H9 (cell line): ENCODE measurements at regions not wholly inside any gene's neighbourhood (a gene's known extent, or its start where the extent isn't known, plus 50 kb on each side); places are given as distances from the start of the nearest gene placed in this dataset.
A peak's percentile ranks its signal among the peaks of the same experiment; 100 is the strongest.

ENCODE experiments used
- DNase-seq: peaks from one replicate; pipeline ENCODE4 v3.0.0-alpha.2; 2017
- H2AFZ ChIP-seq: one replicate; pipeline ENCODE4 v1.6.1; 2013; ENCODE audit warnings: mild to moderate bottlenecking, low read length, control low read depth, moderate library complexity
- H2AK5ac ChIP-seq: 2 replicates; pipeline ENCODE4 v1.6.1; 2013; ENCODE audit warnings: low read length, control low read depth, mixed read lengths; ENCODE audit not compliant: insufficient read length
- H2BK120ac ChIP-seq: one replicate; pipeline ENCODE4 v1.6.1; 2013; ENCODE audit warnings: low read depth, mild to moderate bottlenecking, low read length, control low read depth, inconsistent platforms; ENCODE audit not compliant: poor library complexity, severe bottlenecking
- H2BK12ac ChIP-seq: 2 replicates; pipeline ENCODE4 v1.6.1; 2013; ENCODE audit warnings: low read length, control low read depth, mixed read lengths, low read depth; ENCODE audit not compliant: insufficient read length
- H2BK15ac ChIP-seq: 2 replicates; pipeline ENCODE4 v1.6.1; 2013; ENCODE audit warnings: low read depth, low read length, control low read depth
- H2BK20ac ChIP-seq: one replicate; pipeline ENCODE4 v1.6.1; 2013; ENCODE audit warnings: low read depth, mild to moderate bottlenecking, low read length, control low read depth, inconsistent platforms; ENCODE audit not compliant: poor library complexity, severe bottlenecking
- H2BK5ac ChIP-seq: 2 replicates; pipeline ENCODE4 v1.6.1; 2013; ENCODE audit warnings: low read length, control low read depth, mixed read lengths; ENCODE audit not compliant: insufficient read length
- H3K14ac ChIP-seq: 2 replicates; pipeline ENCODE4 v1.6.1; 2013; ENCODE audit warnings: low read length, control low read depth; ENCODE audit not compliant: insufficient read depth
- H3K18ac ChIP-seq: 2 replicates; pipeline ENCODE4 v1.6.1; 2013; ENCODE audit warnings: low read depth, mild to moderate bottlenecking, mixed read lengths, low read length, control low read depth; ENCODE audit not compliant: insufficient read length
- H3K23ac ChIP-seq: 2 replicates; pipeline ENCODE4 v1.6.1; 2013; ENCODE audit warnings: low read length, control low read depth, mixed read lengths, low read depth; ENCODE audit not compliant: insufficient read length
- H3K23me2 ChIP-seq: 2 replicates; pipeline ENCODE4 v1.6.1; 2013; ENCODE audit warnings: low read depth, mild to moderate bottlenecking, mixed read lengths, low read length, control low read depth; ENCODE audit not compliant: insufficient read length, poor library complexity, severe bottlenecking
- H3K27ac ChIP-seq: 2 replicates; pipeline ENCODE4 v1.5.1; 2013; ENCODE audit warnings: low read length, control low read depth, mixed read lengths, low read depth; ENCODE audit not compliant: insufficient read length
- H3K27me3 ChIP-seq: 2 replicates; pipeline ENCODE4 v1.6.1; 2013; ENCODE audit warnings: low read length, control low read depth, inconsistent platforms; ENCODE audit not compliant: insufficient read depth
- H3K4ac ChIP-seq: 2 replicates; pipeline ENCODE4 v1.6.1; 2013; ENCODE audit warnings: low read depth, mild to moderate bottlenecking, control low read depth, inconsistent platforms, low read length, moderate library complexity
- H3K4me1 ChIP-seq: 2 replicates; pipeline ENCODE4 v1.6.1; 2013; ENCODE audit warnings: low read length, control low read depth, inconsistent platforms; ENCODE audit not compliant: insufficient read depth
- H3K4me2 ChIP-seq: 2 replicates; pipeline ENCODE4 v1.6.1; 2013; ENCODE audit warnings: low read length, control low read depth, mixed read lengths; ENCODE audit not compliant: insufficient read length, insufficient read depth
- H3K56ac ChIP-seq: 2 replicates; pipeline ENCODE4 v1.6.1; 2013; ENCODE audit warnings: low read depth, mild to moderate bottlenecking, mixed read lengths, low read length, control low read depth; ENCODE audit not compliant: insufficient read length
- H3K79me1 ChIP-seq: 2 replicates; pipeline ENCODE4 v1.6.1; 2013; ENCODE audit warnings: low read depth, mild to moderate bottlenecking, moderate library complexity, low read length, control low read depth, inconsistent platforms; ENCODE audit not compliant: insufficient read depth, poor library complexity, severe bottlenecking
- H3K79me2 ChIP-seq: 2 replicates; pipeline ENCODE4 v1.6.1; 2013; ENCODE audit warnings: low read length, control low read depth, inconsistent platforms; ENCODE audit not compliant: insufficient read depth
- H3K9ac ChIP-seq: 2 replicates; pipeline ENCODE4 v1.6.1; 2013; ENCODE audit warnings: low read length, control low read depth, mixed read lengths; ENCODE audit not compliant: insufficient read length; ENCODE audit errors: extremely low read depth
- H3K9me3 ChIP-seq: one replicate; pipeline ENCODE4 v1.6.1; 2013; ENCODE audit warnings: low read depth, low read length, inconsistent platforms; ENCODE audit not compliant: control insufficient read depth
- H3T11ph ChIP-seq: one replicate; pipeline ENCODE4 v1.6.1; 2013; ENCODE audit warnings: mild to moderate bottlenecking, low read length, control low read depth, inconsistent platforms
- H4K20me1 ChIP-seq: one replicate; pipeline ENCODE4 v1.6.1; 2013; ENCODE audit not compliant: control insufficient read depth, insufficient read length, insufficient read depth
- H4K5ac ChIP-seq: 2 replicates; pipeline ENCODE4 v1.6.1; 2013; ENCODE audit warnings: low read depth, mild to moderate bottlenecking, mixed read lengths, low read length, control low read depth; ENCODE audit not compliant: insufficient read length
- H4K8ac ChIP-seq: replicated peaks from 2 replicates; pipeline ENCODE4 v1.6.1; 2013; ENCODE audit warnings: low read length, control low read depth, mixed read lengths, low read depth; ENCODE audit not compliant: insufficient read length
- H4K91ac ChIP-seq: 2 replicates; pipeline ENCODE4 v1.6.1; 2013; ENCODE audit warnings: low read depth, mild to moderate bottlenecking, moderate library complexity, mixed read lengths, low read length, control low read depth; ENCODE audit not compliant: insufficient read length
- H3K27ac Mint-ChIP-seq, 3 experiments: 2 replicates in 2 of 3; 3 replicates in 1 of 3; pipeline ENCODE4 v1.8.0; 2020 to 2021; ENCODE audit warnings: mixed read lengths in 3 of 3, mild to moderate bottlenecking in 1 of 3, moderate library complexity in 1 of 3
- H3K27me3 Mint-ChIP-seq: 2 replicates; pipeline ENCODE4 v1.8.0; 2021; ENCODE audit warnings: low read depth, mild to moderate bottlenecking, moderate library complexity, mixed read lengths
- H3K36me3 Mint-ChIP-seq, 3 experiments: 2 replicates in 2 of 3; 3 replicates in 1 of 3; pipeline ENCODE4 v1.8.0; 2020 to 2021; ENCODE audit warnings: low read depth in 3 of 3, mixed read lengths in 3 of 3; ENCODE audit not compliant: insufficient read depth in 1 of 3
- H3K4me1 Mint-ChIP-seq, 2 experiments: 2 replicates each; pipeline ENCODE4 v1.8.0; 2020; ENCODE audit warnings: mixed read lengths in 2 of 2
- H3K4me3 Mint-ChIP-seq, 2 experiments: 2 replicates in 1 of 2; 3 replicates in 1 of 2; pipeline ENCODE4 v1.8.0; 2020 to 2021; ENCODE audit warnings: mild to moderate bottlenecking in 2 of 2, mixed read lengths in 2 of 2, moderate library complexity in 1 of 2
- H3K9me3 Mint-ChIP-seq, 2 experiments: 2 replicates in 1 of 2; 3 replicates in 1 of 2; pipeline ENCODE4 v1.8.0; 2020; ENCODE audit warnings: mild to moderate bottlenecking in 2 of 2, mixed read lengths in 2 of 2, moderate library complexity in 1 of 2
- WGBS: extraction: QIAGEN DNeasy Blood & Tissue Kit; methylation state at CpG from one replicate; pipeline ENCODE4 v1.1.7; 2013; ENCODE audit warnings: missing lambda C conversion rate, low lambda C conversion rate, mixed read lengths; ENCODE audit not compliant: insufficient read length; ENCODE audit errors: extremely low coverage; 5-methylcytosine and 5-hydroxymethylcytosine counted together
- TF ChIP-seq, protein P1 (sequence below): fragments of 200-600 bp; sonication (generic); conservative IDR thresholded peaks from 3 replicates; pipeline ENCODE4 v1.8.0; 2021; ENCODE audit warnings: antibody characterized with exemption, mild to moderate bottlenecking

DNA sequence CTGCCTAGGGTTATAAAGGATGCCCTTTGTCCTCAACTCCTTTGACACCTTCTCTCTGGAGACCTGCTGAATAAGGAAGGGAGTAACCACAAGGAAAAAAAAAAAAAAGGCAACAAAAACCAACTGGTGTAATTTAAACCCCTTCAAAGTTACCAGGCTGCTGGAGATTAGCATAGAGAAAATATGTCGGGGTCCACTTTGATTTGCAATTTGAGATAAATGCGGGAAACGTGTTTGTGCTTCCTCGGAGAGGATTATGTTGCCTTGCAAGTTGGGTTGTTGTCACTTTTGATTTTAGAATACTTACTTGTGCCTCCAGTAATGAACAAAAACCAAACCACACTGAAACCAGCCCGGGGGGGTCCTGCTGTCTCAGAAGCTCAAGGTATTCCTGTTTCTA, 200.2 kb upstream of the MYL2 start:
- Histone ChIP-seq H3K79me1 (no peaks in the 10 kb centered on the region), H4K91ac (no peak overlapping the region), H3T11ph (no peak overlapping the region), H2BK20ac (no peak overlapping the region), H3K23ac (no peak overlapping the region), H3K27me3 (no peaks in the 10 kb centered on the region), H2AK5ac (no peak overlapping the region), H4K5ac (no peak overlapping the region), H3K27ac (no peak overlapping the region), H3K23me2 (no peaks in the 10 kb centered on the region), H2BK120ac (no peak overlapping the region), H3K79me2 (no peaks in the 10 kb centered on the region), H2BK15ac (no peak overlapping the region), H2AFZ (no peak overlapping the region), H3K4ac (no peak overlapping the region), H3K9me3 (no peaks in the 10 kb centered on the region), H3K9ac (no peak overlapping the region), H4K8ac (no peak overlapping the region), H3K4me2 (no peak overlapping the region), H3K56ac (no peak overlapping the region), H2BK12ac (no peak overlapping the region), H3K14ac (no peak overlapping the region), H3K18ac (no peak overlapping the region), H3K4me1 (no peaks in the 10 kb centered on the region), H4K20me1 (no peaks in the 10 kb centered on the region), H2BK5ac (no peak overlapping the region)
- Mint-ChIP-seq H3K27ac (peak overlapping the region in 2 of 3 experiments; percentile 54 to 78; a peak in 4 of 7 replicates), H3K27me3 (no peaks in the 10 kb centered on the region), H3K4me3 (no peak overlapping the region), H3K36me3 (peaks cover 0 to 13% (median under 1%) of the 10 kb centered on the region in 3 experiments; a peak in 2 of 7 replicates), H3K4me1 (peaks cover 23 to 29% of the 10 kb centered on the region in 2 experiments), H3K9me3 (no peaks in the 10 kb centered on the region; a peak in 1 of 5 replicates)
- TF ChIP-seq, protein P1, sequence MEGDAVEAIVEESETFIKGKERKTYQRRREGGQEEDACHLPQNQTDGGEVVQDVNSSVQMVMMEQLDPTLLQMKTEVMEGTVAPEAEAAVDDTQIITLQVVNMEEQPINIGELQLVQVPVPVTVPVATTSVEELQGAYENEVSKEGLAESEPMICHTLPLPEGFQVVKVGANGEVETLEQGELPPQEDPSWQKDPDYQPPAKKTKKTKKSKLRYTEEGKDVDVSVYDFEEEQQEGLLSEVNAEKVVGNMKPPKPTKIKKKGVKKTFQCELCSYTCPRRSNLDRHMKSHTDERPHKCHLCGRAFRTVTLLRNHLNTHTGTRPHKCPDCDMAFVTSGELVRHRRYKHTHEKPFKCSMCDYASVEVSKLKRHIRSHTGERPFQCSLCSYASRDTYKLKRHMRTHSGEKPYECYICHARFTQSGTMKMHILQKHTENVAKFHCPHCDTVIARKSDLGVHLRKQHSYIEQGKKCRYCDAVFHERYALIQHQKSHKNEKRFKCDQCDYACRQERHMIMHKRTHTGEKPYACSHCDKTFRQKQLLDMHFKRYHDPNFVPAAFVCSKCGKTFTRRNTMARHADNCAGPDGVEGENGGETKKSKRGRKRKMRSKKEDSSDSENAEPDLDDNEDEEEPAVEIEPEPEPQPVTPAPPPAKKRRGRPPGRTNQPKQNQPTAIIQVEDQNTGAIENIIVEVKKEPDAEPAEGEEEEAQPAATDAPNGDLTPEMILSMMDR: no peak
- no peak for DNase-seq
- no CpG with 5 or more reads among the region's 5 CpGs for WGBS
